GM12878 (cell line): ENCODE measurements at regions not wholly inside any gene's neighbourhood (a gene's known extent, or its start where the extent isn't known, plus 50 kb on each side); places are given as distances from the start of the nearest gene placed in this dataset.

Experiments
- ATAC-seq: fragments of 200-7000 bp; cut with Tn5 transposase; 3 replicates; pipeline ENCODE4 v1.9.1; 2020; ENCODE audit warnings: mild to moderate bottlenecking, moderate library complexity
- BruUV-seq: library from RNA; stranded (reverse); fragments of 400-500 nt; replicated peaks from 2 replicates; lab custom pipeline; 2021; lab: Mats Ljungman, UMichigan
- CTCF ChIA-PET: fragments of 300-600 bp; sonication (Branson Sonifier 250); formaldehyde crosslinking; extraction: SDS; loops from one replicate; lab custom pipeline; 2021; ENCODE audit warnings: inconsistent platforms; lab: Yijun Ruan, JAX
- POLR2A ChIA-PET: fragments of 350-600 bp; formaldehyde crosslinking; extraction: SDS; loops from one replicate; lab custom pipeline; 2021; ENCODE audit warnings: inconsistent platforms; lab: Charles Lee
- RAD21 ChIA-PET: fragments of 300-600 bp; sonication (Branson Sonifier 250); formaldehyde crosslinking; loops from one replicate; lab custom pipeline; 2023; ENCODE audit warnings: antibody characterized with exemption; ENCODE audit not compliant: unreplicated experiment; lab: Charles Lee
- SMC1A ChIA-PET: fragments of 300-600 bp; sonication (Branson Sonifier 250); formaldehyde crosslinking; loops from one replicate; lab custom pipeline; 2023; ENCODE audit not compliant: unreplicated experiment, uncharacterized antibody; lab: Charles Lee
- DNase-seq: peaks from one replicate; pipeline ENCODE4 v3.0.0-alpha.2; 2011; ENCODE audit warnings: low read depth, low spot score
- FAIRE-seq: peaks from 3 replicates; lab custom pipeline; 2011; peaks lifted over from hg19 to GRCh38; lab: Jason Lieb, UNC
- H2AFZ ChIP-seq: 2 replicates; pipeline ENCODE4 v1.6.0; 2011; ENCODE audit warnings: low read depth, low read length, control low read depth; ENCODE audit not compliant: control insufficient read depth
- H3K27ac ChIP-seq: 2 replicates; pipeline ENCODE4 v1.5.1; 2011; ENCODE audit warnings: control low read depth; ENCODE audit not compliant: control insufficient read depth, insufficient read depth
- H3K27me3 ChIP-seq, 2 experiments: replicated peaks in 1 of 2; 2 replicates each; pipeline versions ENCODE4 v1.6.0 to v1.6.1; 2011; ENCODE audit warnings: low read length in 1 of 2; ENCODE audit not compliant: control insufficient read depth in 2 of 2, insufficient read depth in 2 of 2
- H3K36me3 ChIP-seq, 2 experiments: 2 replicates each; pipeline ENCODE4 v1.5.1; 2011; ENCODE audit warnings: low read length in 1 of 2; ENCODE audit not compliant: control insufficient read depth in 2 of 2, insufficient read depth in 2 of 2
- H3K4me1 ChIP-seq: 2 replicates; pipeline ENCODE4 v1.6.1; 2011; ENCODE audit warnings: mild to moderate bottlenecking, low read length, moderate library complexity, mixed read lengths; ENCODE audit not compliant: control insufficient read depth, insufficient read depth
- H3K4me2 ChIP-seq: 2 replicates; pipeline ENCODE4 v1.6.0; 2011; ENCODE audit warnings: control low read depth; ENCODE audit not compliant: control insufficient read depth, insufficient read depth
- H3K4me3 ChIP-seq: fragments of 200-600 bp; sonication (generic); 2 replicates; pipeline ENCODE4 v1.5.1; 2016
- H3K79me2 ChIP-seq: 2 replicates; pipeline ENCODE4 v1.6.0; 2011; ENCODE audit warnings: low read length; ENCODE audit not compliant: control insufficient read depth, insufficient read depth
- H3K9ac ChIP-seq: 2 replicates; pipeline ENCODE4 v1.8.0; 2011; ENCODE audit warnings: low read length, control low read depth, mixed read lengths; ENCODE audit not compliant: control insufficient read depth, insufficient read depth
- H3K9me3 ChIP-seq: replicated peaks from 3 replicates; pipeline ENCODE4 v1.5.1; 2011; ENCODE audit warnings: mild to moderate bottlenecking, low read length; ENCODE audit not compliant: control insufficient read depth, insufficient read depth
- H4K20me1 ChIP-seq: 2 replicates; pipeline ENCODE4 v1.6.0; 2011; ENCODE audit not compliant: control insufficient read depth, insufficient read depth
- ASH2L ChIP-seq: fragments of 300-600, 200-600 bp; sonication (generic); IDR thresholded peaks from 2 replicates; pipeline ENCODE4 v1.6.1; 2017; ENCODE audit warnings: low read depth, mild to moderate bottlenecking, borderline replicate concordance
- ATF2 ChIP-seq: IDR thresholded peaks from 2 replicates; pipeline ENCODE4 v1.6.1; 2012; ENCODE audit warnings: low read length, inconsistent platforms
- CTCF ChIP-seq, 3 experiments: IDR thresholded peaks in 2 of 3; conservative IDR thresholded peaks in 1 of 3; 2 replicates each; pipeline ENCODE4 v1.5.1; 2011; ENCODE audit warnings: low read depth in 3 of 3, low read length in 3 of 3, mild to moderate bottlenecking in 3 of 3, control low read depth in 2 of 3, moderate library complexity in 2 of 3, inconsistent platforms in 1 of 3, mixed read lengths in 1 of 3; ENCODE audit not compliant: control insufficient read depth in 2 of 3, insufficient read depth in 1 of 3; ENCODE audit errors: extremely low read depth in 1 of 3
- EED ChIP-seq: sonication (generic); IDR thresholded peaks from 2 replicates; pipeline ENCODE4 v1.6.1; 2016; ENCODE audit warnings: antibody characterized with exemption, low read depth
- HDGF ChIP-seq: fragments of 450-650 bp; IDR thresholded peaks from 2 replicates; pipeline ENCODE4 v1.6.1; 2016; ENCODE audit warnings: antibody characterized with exemption
- NFYA ChIP-seq: IDR thresholded peaks from 2 replicates; pipeline ENCODE4 v1.6.1; 2011; ENCODE audit warnings: low read depth, mild to moderate bottlenecking, low read length, improper control_type of control experiment, borderline replicate concordance
- NFYB ChIP-seq: IDR thresholded peaks from 2 replicates; pipeline ENCODE4 v1.6.1; 2011; ENCODE audit warnings: low read depth, mild to moderate bottlenecking, low read length, improper control_type of control experiment, moderate library complexity; ENCODE audit not compliant: insufficient read depth
- SIX5 ChIP-seq: IDR thresholded peaks from 2 replicates; pipeline ENCODE4 v1.6.1; 2011; ENCODE audit warnings: mild to moderate bottlenecking, low read depth, low read length, moderate library complexity; ENCODE audit not compliant: severe bottlenecking
- SUZ12 ChIP-seq: fragments of 200-600 bp; sonication (generic); IDR thresholded peaks from one replicate; pipeline ENCODE4 v1.6.1; 2018; ENCODE audit warnings: antibody characterized with exemption, mild to moderate bottlenecking; ENCODE audit not compliant: unreplicated experiment
- TBL1XR1 ChIP-seq: IDR thresholded peaks from 2 replicates; pipeline ENCODE4 v1.6.1; 2012; ENCODE audit warnings: low read depth, low read length, improper control_type of control experiment
- WRNIP1 ChIP-seq: IDR thresholded peaks from 2 replicates; pipeline ENCODE4 v1.6.1; 2011; ENCODE audit warnings: low read depth, low read length, improper control_type of control experiment, borderline replicate concordance
- ZNF217 ChIP-seq: fragments of 450-650 bp; IDR thresholded peaks from 2 replicates; pipeline ENCODE4 v1.6.1; 2017; ENCODE audit warnings: antibody characterized with exemption, mild to moderate bottlenecking
- ZNF24 ChIP-seq: fragments of 450-650 bp; IDR thresholded peaks from 2 replicates; pipeline ENCODE4 v1.6.1; 2017; ENCODE audit warnings: antibody characterized with exemption, mild to moderate bottlenecking
- WGBS: methylation state at CpG from one replicate; pipeline ENCODE4 v1.1.6; 2016; ENCODE audit warnings: low lambda C conversion rate; ENCODE audit not compliant: insufficient replicate concordance, insufficient coverage; ENCODE audit errors: missing lambda C conversion rate; 5-methylcytosine and 5-hydroxymethylcytosine counted together
- in situ Hi-C: fragments of 300-500 bp; cut with MboI; formaldehyde crosslinking; loops from 9 replicates; pipeline ENCODE4 v1.14.3; 2018; ENCODE audit warnings: mixed read lengths
- intact Hi-C: fragments of 100-400 bp; cut with micrococcal nuclease; formaldehyde crosslinking; loops from one replicate; pipeline ENCODE4 v1.14.2; 2022; ENCODE audit not compliant: unreplicated experiment

- no peaks in the 10 kb centered on the region for H3K36me3 ChIP-seq
- TF ChIP-seq EED (no peak), ASH2L (no peak), NFYA (no peak), ATF2 (no peak)
- TF ChIP-seq, all 136 proteins: peak for 0
- ChIA-PET RAD21 (interaction anchor here (0.9 kb wide), 1 partner anchor 42 kb away, joined by 3 read pairs; no protein-coding TSS in a partner anchor), CTCF (interaction anchor here (0.7 to 1.4 kb wide), 3 partner anchors 10 to 28 kb away, joined by 3 to 4 read pairs (median 3); no protein-coding TSS in a partner anchor), POLR2A (interaction anchor here (1.0 to 1.9 kb wide), 2 partner anchors 10 to 18 kb away, joined by 3 to 5 read pairs; no protein-coding TSS in a partner anchor), SMC1A (interaction anchor here (1.0 to 4.3 kb wide), 5 partner anchors 15 to 103 kb away, joined by 3 to 16 read pairs (median 3); no protein-coding TSS in a partner anchor)
- WGBS = 59% methylated on average over 3 of the region's 3 CpGs
- no peaks in the 10 kb centered on the region for H3K79me2 ChIP-seq
- no peak overlapping the region for H3K4me2 ChIP-seq
- no peaks in the 10 kb centered on the region for H3K9me3 ChIP-seq
- FAIRE-seq (no peak), DNase-seq (no peak), ATAC-seq (no peak)
- in situ Hi-C loops (no loop called here), intact Hi-C loops (no loop called here)
- BruUV-seq = no TSS peak
- no peaks in the 10 kb centered on the region for H3K27me3 ChIP-seq
- H3K4me1 ChIP-seq = no peaks in the 10 kb centered on the region
- no peak overlapping the region for H2AFZ ChIP-seq
- H3K9ac ChIP-seq = no peak overlapping the region
- H3K27ac ChIP-seq = no peak overlapping the region
- no peaks in the 10 kb centered on the region for H4K20me1 ChIP-seq
- no peak overlapping the region for H3K4me3 ChIP-seq
Measured at GRCh38 chr5:68389618-68390017, 174.1 kb downstream of the PIK3R1 start.

GRCh38 chr5:68392617-68393016, 177.1 kb downstream of the PIK3R1 start:
- no peak overlapping the region for H3K9ac ChIP-seq
- ChIA-PET CTCF (interaction anchor here (0.6 to 1.5 kb wide), 4 partner anchors 23 to 141 kb away, joined by 3 to 4 read pairs (median 3); no protein-coding TSS in a partner anchor), POLR2A (no interaction called here), SMC1A (interaction anchor here (1.1 to 1.4 kb wide), 3 partner anchors 25 to 104 kb away, joined by 3 to 5 read pairs (median 3); no protein-coding TSS in a partner anchor), RAD21 (interaction anchor here (0.6 to 0.7 kb wide), 2 partner anchors 73 to 203 kb away, joined by 3 to 4 read pairs; no protein-coding TSS in a partner anchor)
- 0% methylated on average over 2 of the region's 2 CpGs for WGBS
- H3K4me3 ChIP-seq = no peak overlapping the region
- no peaks in the 10 kb centered on the region for H3K36me3 ChIP-seq
- H3K79me2 ChIP-seq = no peaks in the 10 kb centered on the region
- intact Hi-C loops = no loop called here
- H3K4me1 ChIP-seq = no peaks in the 10 kb centered on the region; the same call in 1 of the 2 replicates
- BruUV-seq = no TSS peak
- H2AFZ ChIP-seq = peak overlapping the region; percentile 1; the same call in 1 of the 2 replicates
- peaks cover 3% of the 10 kb centered on the region; the same call in 1 of the 3 replicates for H3K9me3 ChIP-seq
- FAIRE-seq = no peak
- H3K4me2 ChIP-seq = no peak overlapping the region
- no peaks in the 10 kb centered on the region for H4K20me1 ChIP-seq
- DNase-seq = no peak
- ATAC-seq = no peak
- no peaks in the 10 kb centered on the region for H3K27me3 ChIP-seq
- no peak overlapping the region for H3K27ac ChIP-seq
- in situ Hi-C loops = no loop called here
- TF ChIP-seq ZNF24 (no peak), ZNF217 (no peak), HDGF (no peak), SUZ12 (no peak), WRNIP1 (no peak), TBL1XR1 (no peak), CTCF (IDR thresholded peaks at IDR 0.05 in 2 of 3, conservative IDR thresholded peaks at IDR 0.05 in 1 of 3; ENCODE audit: control insufficient read depth in 2 of 3, extremely low read depth in 1 of 3, insufficient read depth in 1 of 3, low read depth in 3 of 3, low read length in 3 of 3) (no peak), NFYB (no peak), SIX5 (no peak)
